ENCODE measurements at regions not wholly inside any gene's neighbourhood (a gene's known extent, or its start where the extent isn't known, plus 50 kb on each side); places are given as distances from the start of the nearest gene placed in this dataset.

GRCh38 chr14:49381778-49382177, 204.4 kb downstream of the RPS29 start:
- H3K9me1 ChIP-seq (ENCODE audit: control insufficient read depth, extremely low read depth, insufficient read depth, low read length) = no peaks in the 10 kb centered on the region
- H3K36me3 ChIP-seq (ENCODE audit: control insufficient read depth in 2 of 2, extremely low read depth in 1 of 2, insufficient read depth in 2 of 2, low read length in 2 of 2) = no peaks in the 10 kb centered on the region
- no peaks in the 10 kb centered on the region for H3K4me1 ChIP-seq (ENCODE audit: control insufficient read depth, extremely low read depth, insufficient read depth, low read length)
- H3K4me2 ChIP-seq (ENCODE audit: control insufficient read depth, extremely low read depth, insufficient read depth, low read depth, low read length) = no peak overlapping the region
- H3K9me3 ChIP-seq (ENCODE audit: control insufficient read depth, low read depth, low read length) = no peaks in the 10 kb centered on the region
- DNase-seq (ENCODE audit: low read depth, low spot score) = no peak
- H3K4me3 ChIP-seq (ENCODE audit: control insufficient read depth in 2 of 3, extremely low read depth in 1 of 3, insufficient read depth in 2 of 3, low read depth in 1 of 3, low read length in 3 of 3) = no peak overlapping the region
- no peak overlapping the region for H3K9ac ChIP-seq (ENCODE audit: control insufficient read depth, extremely low read depth, insufficient read depth, low read length)
- no peaks in the 10 kb centered on the region for H3K27me3 ChIP-seq (ENCODE audit: control insufficient read depth, extremely low read depth, insufficient read depth, low read length)
- dilution Hi-C loops (cut with MboI; ENCODE audit: extremely low pct_ligation_motif_present, low sequenced_read_pairs) = no loop called here
- no peak for TF ChIP-seq EZH2 (IDR thresholded peaks at IDR 0.05; ENCODE audit: low read length)
- TF ChIP-seq, protein P1, sequence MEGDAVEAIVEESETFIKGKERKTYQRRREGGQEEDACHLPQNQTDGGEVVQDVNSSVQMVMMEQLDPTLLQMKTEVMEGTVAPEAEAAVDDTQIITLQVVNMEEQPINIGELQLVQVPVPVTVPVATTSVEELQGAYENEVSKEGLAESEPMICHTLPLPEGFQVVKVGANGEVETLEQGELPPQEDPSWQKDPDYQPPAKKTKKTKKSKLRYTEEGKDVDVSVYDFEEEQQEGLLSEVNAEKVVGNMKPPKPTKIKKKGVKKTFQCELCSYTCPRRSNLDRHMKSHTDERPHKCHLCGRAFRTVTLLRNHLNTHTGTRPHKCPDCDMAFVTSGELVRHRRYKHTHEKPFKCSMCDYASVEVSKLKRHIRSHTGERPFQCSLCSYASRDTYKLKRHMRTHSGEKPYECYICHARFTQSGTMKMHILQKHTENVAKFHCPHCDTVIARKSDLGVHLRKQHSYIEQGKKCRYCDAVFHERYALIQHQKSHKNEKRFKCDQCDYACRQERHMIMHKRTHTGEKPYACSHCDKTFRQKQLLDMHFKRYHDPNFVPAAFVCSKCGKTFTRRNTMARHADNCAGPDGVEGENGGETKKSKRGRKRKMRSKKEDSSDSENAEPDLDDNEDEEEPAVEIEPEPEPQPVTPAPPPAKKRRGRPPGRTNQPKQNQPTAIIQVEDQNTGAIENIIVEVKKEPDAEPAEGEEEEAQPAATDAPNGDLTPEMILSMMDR (optimal IDR thresholded peaks at IDR 0.05 in 1 of 3, IDR thresholded peaks at IDR 0.05 in 1 of 3, conservative IDR thresholded peaks at IDR 0.05 in 1 of 3; ENCODE audit: extremely low read depth in 1 of 3, insufficient read depth in 2 of 3, low read length in 3 of 3) = no peak
- H3K27ac ChIP-seq (ENCODE audit: control insufficient read depth, insufficient read depth, low read length) = no peak overlapping the region
- H2AFZ ChIP-seq (ENCODE audit: control insufficient read depth, low read length) = no peak overlapping the region
- no peaks in the 10 kb centered on the region for H3K79me2 ChIP-seq (ENCODE audit: control insufficient read depth, insufficient read depth, low read length)
- no peaks in the 10 kb centered on the region for H4K20me1 ChIP-seq (ENCODE audit: control insufficient read depth, extremely low read depth, insufficient read depth, low read length)
- FAIRE-seq = no peak

DNA sequence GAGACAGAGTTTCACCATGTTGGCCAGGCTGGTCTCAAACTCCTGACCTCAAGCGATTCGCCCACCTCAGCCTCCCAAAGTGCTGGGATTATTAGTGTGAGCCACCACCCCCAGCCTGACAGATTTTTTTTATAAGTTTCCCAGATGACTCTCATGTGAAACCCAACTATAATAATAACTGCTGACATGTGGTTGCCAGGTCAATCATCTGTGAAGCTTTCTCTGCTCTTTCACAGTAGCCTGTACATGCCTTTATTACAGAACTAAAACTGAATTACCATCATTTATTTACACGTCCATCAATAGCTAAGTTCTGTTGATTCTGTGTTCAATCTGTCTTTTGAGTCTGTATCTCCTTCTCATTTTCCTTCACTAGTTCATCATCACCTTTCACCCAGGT, 218.5 kb downstream of the RPS29 start:
- H3K4me1 ChIP-seq (ENCODE audit: control insufficient read depth, extremely low read depth, insufficient read depth, low read length) = no peaks in the 10 kb centered on the region
- no peaks in the 10 kb centered on the region for H3K9me3 ChIP-seq (ENCODE audit: control insufficient read depth, low read depth, low read length)
- dilution Hi-C loops (cut with MboI; ENCODE audit: extremely low pct_ligation_motif_present, low sequenced_read_pairs) = no loop called here
- H3K79me2 ChIP-seq (ENCODE audit: control insufficient read depth, insufficient read depth, low read length) = no peaks in the 10 kb centered on the region
- no peak overlapping the region for H3K4me3 ChIP-seq (ENCODE audit: control insufficient read depth in 2 of 3, extremely low read depth in 1 of 3, insufficient read depth in 2 of 3, low read depth in 1 of 3, low read length in 3 of 3)
- H3K9me1 ChIP-seq (ENCODE audit: control insufficient read depth, extremely low read depth, insufficient read depth, low read length) = no peaks in the 10 kb centered on the region
- FAIRE-seq (no peak), DNase-seq (ENCODE audit: low read depth, low spot score) (no peak)
- H3K27me3 ChIP-seq (ENCODE audit: control insufficient read depth, extremely low read depth, insufficient read depth, low read length) = no peaks in the 10 kb centered on the region
- H3K27ac ChIP-seq (ENCODE audit: control insufficient read depth, insufficient read depth, low read length) = no peak overlapping the region
- H3K9ac ChIP-seq (ENCODE audit: control insufficient read depth, extremely low read depth, insufficient read depth, low read length) = no peak overlapping the region
- H3K4me2 ChIP-seq (ENCODE audit: control insufficient read depth, extremely low read depth, insufficient read depth, low read depth, low read length) = no peak overlapping the region
- H4K20me1 ChIP-seq (ENCODE audit: control insufficient read depth, extremely low read depth, insufficient read depth, low read length) = no peaks in the 10 kb centered on the region
- no peak overlapping the region for H2AFZ ChIP-seq (ENCODE audit: control insufficient read depth, low read length)
- no peaks in the 10 kb centered on the region for H3K36me3 ChIP-seq (ENCODE audit: control insufficient read depth in 2 of 2, extremely low read depth in 1 of 2, insufficient read depth in 2 of 2, low read length in 2 of 2)
- TF ChIP-seq EZH2 (IDR thresholded peaks at IDR 0.05; ENCODE audit: low read length) = no peak
- TF ChIP-seq, protein P1 (optimal IDR thresholded peaks at IDR 0.05 in 1 of 3, IDR thresholded peaks at IDR 0.05 in 1 of 3, conservative IDR thresholded peaks at IDR 0.05 in 1 of 3; ENCODE audit: extremely low read depth in 1 of 3, insufficient read depth in 2 of 3, low read length in 3 of 3) = no peak
